ENCODE measurements at regions not wholly inside any gene's neighbourhood (a gene's known extent, or its start where the extent isn't known, plus 50 kb on each side); places are given as distances from the start of the nearest gene placed in this dataset.

- no peak overlapping the region for H3K27ac ChIP-seq
- no peak for TF ChIP-seq ZFX (IDR thresholded peaks at IDR 0.05; ENCODE audit: borderline replicate concordance)
- TF ChIP-seq, protein P1, sequence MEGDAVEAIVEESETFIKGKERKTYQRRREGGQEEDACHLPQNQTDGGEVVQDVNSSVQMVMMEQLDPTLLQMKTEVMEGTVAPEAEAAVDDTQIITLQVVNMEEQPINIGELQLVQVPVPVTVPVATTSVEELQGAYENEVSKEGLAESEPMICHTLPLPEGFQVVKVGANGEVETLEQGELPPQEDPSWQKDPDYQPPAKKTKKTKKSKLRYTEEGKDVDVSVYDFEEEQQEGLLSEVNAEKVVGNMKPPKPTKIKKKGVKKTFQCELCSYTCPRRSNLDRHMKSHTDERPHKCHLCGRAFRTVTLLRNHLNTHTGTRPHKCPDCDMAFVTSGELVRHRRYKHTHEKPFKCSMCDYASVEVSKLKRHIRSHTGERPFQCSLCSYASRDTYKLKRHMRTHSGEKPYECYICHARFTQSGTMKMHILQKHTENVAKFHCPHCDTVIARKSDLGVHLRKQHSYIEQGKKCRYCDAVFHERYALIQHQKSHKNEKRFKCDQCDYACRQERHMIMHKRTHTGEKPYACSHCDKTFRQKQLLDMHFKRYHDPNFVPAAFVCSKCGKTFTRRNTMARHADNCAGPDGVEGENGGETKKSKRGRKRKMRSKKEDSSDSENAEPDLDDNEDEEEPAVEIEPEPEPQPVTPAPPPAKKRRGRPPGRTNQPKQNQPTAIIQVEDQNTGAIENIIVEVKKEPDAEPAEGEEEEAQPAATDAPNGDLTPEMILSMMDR (IDR thresholded peaks at IDR 0.05) = no peak
Observed at GRCh38 chr11:116412118-116412889, 360.5 kb downstream of the BUD13 start.

DNA sequence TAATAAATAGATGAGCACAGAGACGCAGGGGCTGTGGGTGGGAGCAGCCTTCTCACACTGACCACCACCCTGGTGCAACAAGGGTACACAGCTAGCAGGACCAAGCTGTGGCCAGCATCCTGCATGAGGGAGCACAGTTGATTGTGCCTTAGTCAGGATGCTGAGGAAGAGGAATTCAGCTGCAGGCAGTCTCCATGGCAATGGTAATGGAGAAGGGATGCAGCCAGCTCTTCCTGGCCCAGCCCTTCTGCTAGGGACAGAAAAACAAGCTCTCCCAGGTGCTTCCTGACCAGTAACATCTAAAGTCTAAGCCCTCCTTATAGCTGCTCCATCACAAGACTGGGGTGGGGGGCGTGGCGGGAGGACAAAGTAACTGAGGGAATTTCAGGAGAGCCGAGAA is 363.5 kb downstream of the BUD13 start:
- no peak overlapping the region for H3K27ac ChIP-seq
- TF ChIP-seq ZFX (IDR thresholded peaks at IDR 0.05; ENCODE audit: borderline replicate concordance) = no peak
- TF ChIP-seq, protein P1 (IDR thresholded peaks at IDR 0.05) = no peak

- H3K27ac ChIP-seq = no peak overlapping the region
- no peak for TF ChIP-seq ZFX (IDR thresholded peaks at IDR 0.05; ENCODE audit: borderline replicate concordance)
- TF ChIP-seq, protein P1 (IDR thresholded peaks at IDR 0.05) = no peak
Observed at GRCh38 chr11:116406042-116406441, 366.7 kb downstream of the BUD13 start.

DNA sequence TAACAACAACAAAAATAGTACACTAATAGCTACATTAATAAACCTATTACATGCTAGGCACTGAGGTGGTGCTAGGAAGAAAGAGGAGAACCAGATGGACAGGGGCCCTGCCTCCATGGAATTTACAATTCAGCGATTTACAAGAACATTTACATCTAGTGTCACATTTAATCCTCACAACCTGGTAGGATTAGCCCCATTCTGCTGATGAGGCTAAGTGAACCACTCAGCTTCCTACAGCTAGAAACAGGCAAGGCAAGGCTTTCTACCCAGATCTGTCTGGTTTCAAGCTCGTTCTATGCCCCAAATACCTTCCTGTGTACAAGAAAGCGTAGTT is 368.4 kb downstream of the BUD13 start:
- no peak for TF ChIP-seq ZFX (IDR thresholded peaks at IDR 0.05; ENCODE audit: borderline replicate concordance)
- TF ChIP-seq, protein P1 (IDR thresholded peaks at IDR 0.05) = no peak
- H3K27ac ChIP-seq = no peak overlapping the region

DNA sequence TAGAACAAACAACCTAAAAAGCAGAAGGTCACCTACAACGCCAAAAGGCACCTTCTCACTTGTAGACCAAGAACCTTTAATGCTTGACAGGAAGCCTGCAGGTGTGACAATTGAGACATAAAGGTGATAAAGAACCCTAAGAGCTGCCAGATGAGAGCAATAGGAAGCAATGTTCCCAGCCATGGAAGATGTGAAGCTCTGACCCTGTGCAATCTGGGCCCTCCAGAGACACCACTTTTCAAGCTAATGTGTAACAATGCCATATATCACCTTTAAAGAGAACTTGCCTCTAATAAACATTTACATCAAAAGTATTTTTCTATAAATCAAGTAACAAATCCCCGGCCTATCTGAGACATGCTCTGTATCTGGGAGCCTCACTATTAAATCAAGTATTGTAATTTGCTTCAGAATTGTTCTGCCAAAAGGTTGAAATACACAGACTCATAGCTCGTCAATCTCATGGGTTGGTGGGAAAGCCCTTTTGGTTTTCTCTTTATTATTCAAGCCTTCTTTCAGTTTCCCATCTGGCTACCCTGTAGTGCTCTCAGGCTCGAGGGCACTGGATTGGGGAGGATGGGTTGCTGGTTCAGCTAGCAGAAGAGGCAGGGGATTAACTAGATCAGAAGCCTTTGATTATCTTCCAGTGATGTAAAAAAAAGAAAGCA is 368.9 kb downstream of the BUD13 start:
- no peak overlapping the region for H3K27ac ChIP-seq
- no peak for TF ChIP-seq ZFX (IDR thresholded peaks at IDR 0.05; ENCODE audit: borderline replicate concordance)
- TF ChIP-seq, protein P1 (IDR thresholded peaks at IDR 0.05) = no peak

DNA sequence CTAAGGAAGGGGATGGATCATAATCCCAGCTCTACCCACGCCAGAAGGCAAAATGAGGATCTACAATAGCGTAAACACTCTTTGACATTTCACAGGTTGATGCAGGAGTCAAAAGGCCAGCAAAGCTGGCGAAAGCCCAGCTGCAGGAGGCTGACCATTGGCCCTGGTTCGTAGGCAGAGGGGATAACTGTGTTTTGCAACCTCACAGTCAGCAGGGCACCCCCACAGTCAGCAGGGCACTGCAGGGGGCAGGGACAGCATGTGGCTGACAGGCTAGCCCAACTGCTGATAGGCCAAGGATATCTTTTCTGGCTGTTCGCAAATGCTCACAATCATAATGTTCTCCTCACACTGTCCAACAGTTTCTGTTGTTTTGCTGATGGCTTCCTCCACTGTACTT is 372.7 kb downstream of the BUD13 start:
- TF ChIP-seq ZFX (IDR thresholded peaks at IDR 0.05; ENCODE audit: borderline replicate concordance) = no peak
- TF ChIP-seq, protein P1 (IDR thresholded peaks at IDR 0.05) = no peak
- no peak overlapping the region for H3K27ac ChIP-seq

DNA sequence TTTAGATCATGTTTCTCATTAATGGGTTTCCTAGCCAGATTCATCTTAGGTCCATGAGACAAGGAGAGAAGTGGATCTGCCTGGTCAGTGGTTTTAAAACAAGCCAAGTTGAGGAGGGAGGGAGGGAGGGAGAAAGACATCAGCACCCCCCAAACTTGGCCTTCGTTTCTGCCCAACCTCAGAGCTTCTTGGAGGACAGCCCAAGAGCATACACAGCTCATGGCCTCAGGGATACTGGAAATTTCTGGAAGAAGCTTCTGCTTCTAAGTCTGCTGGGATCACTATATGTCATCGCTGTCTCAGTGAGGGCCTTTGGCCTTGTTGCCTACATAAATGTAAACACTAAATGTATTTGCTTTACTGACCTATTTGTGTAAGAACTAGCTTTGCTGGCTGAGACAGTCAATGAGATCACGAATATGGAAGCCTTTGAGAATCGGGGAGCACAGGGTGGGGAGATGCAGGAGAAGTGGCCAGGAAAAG is 375.1 kb downstream of the BUD13 start:
- TF ChIP-seq, protein P1 (IDR thresholded peaks at IDR 0.05) = no peak
- TF ChIP-seq ZFX (IDR thresholded peaks at IDR 0.05; ENCODE audit: borderline replicate concordance) = no peak
- H3K27ac ChIP-seq = no peak overlapping the region

All from 22Rv1 (cell line).